ENCODE measurements at regions not wholly inside any gene's neighbourhood (a gene's known extent, or its start where the extent isn't known, plus 50 kb on each side); places are given as distances from the start of the nearest gene placed in this dataset.

- Histone ChIP-seq H3K4me2 (ENCODE audit: low read length) (no peak overlapping the region), H3F3A (ENCODE audit: low read length, unreplicated experiment) (peaks cover 3% of the 10 kb centered on the region), H3K79me2 (ENCODE audit: low read length) (no peaks in the 10 kb centered on the region), H3K27ac (ENCODE audit: low read length) (no peak overlapping the region), H3K36me3 (ENCODE audit: low read depth, low read length) (no peaks in the 10 kb centered on the region), H3K9ac (ENCODE audit: low read length) (no peak overlapping the region), H3K9me2 (replicated peaks; ENCODE audit: low read length) (no peaks in the 10 kb centered on the region), H2AFZ (ENCODE audit: low read length) (no peak overlapping the region), H4K20me1 (ENCODE audit: low read length) (no peaks in the 10 kb centered on the region), H3K27me3 (ENCODE audit: low read length) (peaks cover 8% of the 10 kb centered on the region; the same call in 1 of the 2 replicates), H3K4me1 (ENCODE audit: insufficient read depth, low read length) (peaks cover 19% of the 10 kb centered on the region), H3K9me3 (ENCODE audit: low read length) (no peaks in the 10 kb centered on the region), H3K4me3 (ENCODE audit: low read length) (no peak overlapping the region)
- ChIA-PET POLR2A (ENCODE audit: unreplicated experiment) (no interaction called here), CTCF (no interaction called here)
- TF ChIP-seq EZH2 (IDR thresholded peaks at IDR 0.05; ENCODE audit: low read length, unreplicated experiment) (no peak), CTCF (conservative IDR thresholded peaks at IDR 0.05; ENCODE audit: low read depth, low read length) (no peak), EZH2phosphoT487 (IDR thresholded peaks at IDR 0.05; ENCODE audit: borderline replicate concordance, low read length) (no peak)
- DNase-seq (no peak), ATAC-seq (no peak)
- intact Hi-C loops (cut with micrococcal nuclease), result loop anchor here (2.0 kb wide), 1 partner anchor 477 kb away; no protein-coding TSS in a partner anchor
- no TSS peak for BruUV-seq (replicated peaks)
Observed at GRCh38 chr3:167883452-167883851, 147.9 kb downstream of the SERPINI1 start.

- Histone ChIP-seq H3K4me1 (ENCODE audit: insufficient read depth, low read length) (peaks cover 17% of the 10 kb centered on the region), H3F3A (ENCODE audit: low read length, unreplicated experiment) (peaks cover 3% of the 10 kb centered on the region), H3K9me2 (replicated peaks; ENCODE audit: low read length) (no peaks in the 10 kb centered on the region), H3K79me2 (ENCODE audit: low read length) (no peaks in the 10 kb centered on the region), H4K20me1 (ENCODE audit: low read length) (no peaks in the 10 kb centered on the region), H2AFZ (ENCODE audit: low read length) (0 out of 2 replicates have a peak overlapping the region, but pooled peaks have one; percentile 4), H3K9me3 (ENCODE audit: low read length) (no peaks in the 10 kb centered on the region), H3K27me3 (ENCODE audit: low read length) (peaks cover 8% of the 10 kb centered on the region; the same call in 1 of the 2 replicates), H3K4me2 (ENCODE audit: low read length) (0 out of 2 replicates have a peak overlapping the region, but pooled peaks have one; percentile 51), H3K27ac (ENCODE audit: low read length) (no peak overlapping the region), H3K4me3 (ENCODE audit: low read length) (no peak overlapping the region), H3K9ac (ENCODE audit: low read length) (no peak overlapping the region), H3K36me3 (ENCODE audit: low read depth, low read length) (no peaks in the 10 kb centered on the region)
- peak; percentile 45 for ATAC-seq
- intact Hi-C loops (cut with micrococcal nuclease), result loop anchor here (1.0 to 2.0 kb wide), 3 partner anchors 45 to 475 kb away; no protein-coding TSS in a partner anchor
- DNase-seq, result peak; percentile 73
- TF ChIP-seq EZH2phosphoT487 (IDR thresholded peaks at IDR 0.05; ENCODE audit: borderline replicate concordance, low read length), result no peak
- no peak for TF ChIP-seq EZH2 (IDR thresholded peaks at IDR 0.05; ENCODE audit: low read length, unreplicated experiment)
- TF ChIP-seq CTCF (conservative IDR thresholded peaks at IDR 0.05; ENCODE audit: low read depth, low read length), result peak; percentile 77
- ChIA-PET POLR2A (ENCODE audit: unreplicated experiment) (interaction anchor here (0.6 kb wide), 1 partner anchor 21 kb away, joined by 4 read pairs; no protein-coding TSS in a partner anchor), CTCF (interaction anchor here (0.7 to 1.1 kb wide), 7 partner anchors 10 to 502 kb away, joined by 3 to 17 read pairs (median 7); partner anchors contain the start of gene ZBBX)
- no TSS peak for BruUV-seq (replicated peaks)
Observed at GRCh38 chr3:167882057-167882667, 146.6 kb downstream of the SERPINI1 start.

GRCh38 chr3:167880183-167880582 lies 144.7 kb downstream of the SERPINI1 start:
- Histone ChIP-seq H3K4me3 (ENCODE audit: low read length) (no peak overlapping the region), H3K9ac (ENCODE audit: low read length) (no peak overlapping the region), H3K9me3 (ENCODE audit: low read length) (no peaks in the 10 kb centered on the region), H4K20me1 (ENCODE audit: low read length) (no peaks in the 10 kb centered on the region), H3F3A (ENCODE audit: low read length, unreplicated experiment) (no peaks in the 10 kb centered on the region), H3K4me2 (ENCODE audit: low read length) (no peak overlapping the region), H3K36me3 (ENCODE audit: low read depth, low read length) (no peaks in the 10 kb centered on the region), H3K27ac (ENCODE audit: low read length) (no peak overlapping the region), H2AFZ (ENCODE audit: low read length) (no peak overlapping the region), H3K4me1 (ENCODE audit: insufficient read depth, low read length) (peaks cover 11% of the 10 kb centered on the region; the same call in 1 of the 2 replicates), H3K9me2 (replicated peaks; ENCODE audit: low read length) (no peaks in the 10 kb centered on the region), H3K79me2 (ENCODE audit: low read length) (no peaks in the 10 kb centered on the region), H3K27me3 (ENCODE audit: low read length) (peaks cover 8% of the 10 kb centered on the region; the same call in 1 of the 2 replicates)
- TF ChIP-seq CTCF (conservative IDR thresholded peaks at IDR 0.05; ENCODE audit: low read depth, low read length) (no peak), EZH2phosphoT487 (IDR thresholded peaks at IDR 0.05; ENCODE audit: borderline replicate concordance, low read length) (no peak), EZH2 (IDR thresholded peaks at IDR 0.05; ENCODE audit: low read length, unreplicated experiment) (no peak)
- ATAC-seq (no peak), DNase-seq (no peak)
- ChIA-PET CTCF (no interaction called here), POLR2A (ENCODE audit: unreplicated experiment) (no interaction called here)
- intact Hi-C loops (cut with micrococcal nuclease), result no loop called here
- no TSS peak for BruUV-seq (replicated peaks)

All from PC-3 (cell line).